Fibroblast of skin of left quadriceps (primary cell): ENCODE measurements at regions not wholly inside any gene's neighbourhood (a gene's known extent, or its start where the extent isn't known, plus 50 kb on each side); places are given as distances from the start of the nearest gene placed in this dataset.
"Not testable (repeated sequence)": the region's sequence is repeated elsewhere in the genome, so short reads cannot be mapped to it uniquely, and the experiment has no call there.

Experiments
- DNase-seq, 2 experiments: peaks; one replicate each; pipeline ENCODE4 v3.0.0-alpha.2; 2013; ENCODE audit warnings: low read depth in 2 of 2

- no peak for DNase-seq
These were observed 269.7 kb upstream of the ASIC2 start for GRCh38 chr17:33562792-33563191.

GRCh38 chr17:33564146-33564545 lies 271.1 kb upstream of the ASIC2 start:
- no peak for DNase-seq

GRCh38 chr17:33567223-33567622 lies 274.1 kb upstream of the ASIC2 start:
- DNase-seq = no peak

- DNase-seq = no peak
These were observed 279.5 kb upstream of the ASIC2 start for GRCh38 chr17:33572615-33573014.

GRCh38 chr17:33574942-33575445 lies 281.9 kb upstream of the ASIC2 start:
- no peak for DNase-seq

- DNase-seq = not testable (repeated sequence)
These were observed 286.6 kb upstream of the ASIC2 start for GRCh38 chr17:33579740-33580139.

- no peak for DNase-seq
These were observed 287.1 kb upstream of the ASIC2 start for GRCh38 chr17:33580215-33580614.

- no peak for DNase-seq
These were observed 289.6 kb upstream of the ASIC2 start for GRCh38 chr17:33582661-33583060.

GRCh38 chr17:33583518-33584417 lies 290.7 kb upstream of the ASIC2 start:
- DNase-seq = no peak

- DNase-seq = no peak
These were observed 300.9 kb upstream of the ASIC2 start for GRCh38 chr17:33593991-33594390.

GRCh38 chr17:33595828-33596227 lies 302.7 kb upstream of the ASIC2 start:
- DNase-seq = no peak

- no peak for DNase-seq
These were observed 303.8 kb upstream of the ASIC2 start for GRCh38 chr17:33596899-33597298.

- DNase-seq = no peak
These were observed 305.7 kb upstream of the ASIC2 start for GRCh38 chr17:33598797-33599196.

GRCh38 chr17:33602981-33603380 lies 309.9 kb upstream of the ASIC2 start:
- no peak for DNase-seq

- no peak for DNase-seq
These were observed 310.7 kb upstream of the ASIC2 start for GRCh38 chr17:33603789-33604188.

- DNase-seq = no peak
These were observed 318.4 kb upstream of the ASIC2 start for GRCh38 chr17:33611532-33611931.

- DNase-seq = no peak
These were observed 322.8 kb upstream of the ASIC2 start for GRCh38 chr17:33615861-33616260.

GRCh38 chr17:33623841-33624240 lies 330.7 kb upstream of the ASIC2 start:
- no peak for DNase-seq

GRCh38 chr17:33628500-33629346 lies 335.6 kb upstream of the ASIC2 start:
- no peak for DNase-seq

GRCh38 chr17:33633446-33633845 lies 340.4 kb upstream of the ASIC2 start:
- DNase-seq = no peak

GRCh38 chr17:33637534-33637933 lies 344.4 kb upstream of the ASIC2 start:
- no peak for DNase-seq

- DNase-seq = no peak
These were observed 346.2 kb upstream of the ASIC2 start for GRCh38 chr17:33639103-33639880.
